Head of caudate nucleus (tissue), 42 donors: ENCODE measurements at regions not wholly inside any gene's neighbourhood (a gene's known extent, or its start where the extent isn't known, plus 50 kb on each side); places are given as distances from the start of the nearest gene placed in this dataset.
A peak's percentile ranks its signal among the peaks of the same experiment; 100 is the strongest.

ENCODE experiments used
- DNase-seq, 42 donors: peaks; one replicate each; pipeline versions ENCODE4 v3.0.0 to v3.0.0-alpha.2; 2020 to 2021; ENCODE audit warnings: mixed read lengths in 7 of 42
- intact Hi-C: fragments of 100-400 bp; cut with DNase I; formaldehyde crosslinking; loops from one replicate; pipeline ENCODE4 v1.15.0; 2022

- intact Hi-C loops, result no loop called here
- peak in 16 of 42 donors; percentile 22 to 57 (median 40) for DNase-seq
Observed at GRCh38 chr11:120034881-120035630, 102.9 kb downstream of the TRIM29 start.

GRCh38 chr11:120034176-120034875 is 103.6 kb downstream of the TRIM29 start:
- intact Hi-C loops, result no loop called here
- DNase-seq, result peak in 5 of 42 donors; percentile 4 to 38 (median 22)

GRCh38 chr11:120032766-120033390 is 105.0 kb downstream of the TRIM29 start:
- intact Hi-C loops, result no loop called here
- peak in 7 of 42 donors; percentile 17 to 42 (median 38) for DNase-seq

GRCh38 chr11:120031612-120032600 is 106.0 kb downstream of the TRIM29 start:
- intact Hi-C loops, result no loop called here
- peak in 39 of 42 donors; percentile 32 to 83 (median 66) for DNase-seq

GRCh38 chr11:120031156-120031555 is 106.8 kb downstream of the TRIM29 start:
- intact Hi-C loops, result no loop called here
- peak in 5 of 42 donors; percentile 2 to 38 (median 19) for DNase-seq

- intact Hi-C loops, result no loop called here
- peak in 5 of 42 donors; percentile 4 to 30 (median 9) for DNase-seq
Observed at GRCh38 chr11:120030411-120030810, 107.5 kb downstream of the TRIM29 start.

GRCh38 chr11:120029321-120029720 is 108.6 kb downstream of the TRIM29 start:
- intact Hi-C loops, result no loop called here
- DNase-seq, result peak in 4 of 42 donors; percentile 7 to 29 (median 12)

- intact Hi-C loops, result no loop called here
- peak in 2 of 42 donors; percentile 16 to 32 for DNase-seq
Observed at GRCh38 chr11:120028897-120029258, 109.0 kb downstream of the TRIM29 start.

- intact Hi-C loops, result no loop called here
Observed at GRCh38 chr11:120028181-120028896, 109.6 kb downstream of the TRIM29 start.

GRCh38 chr11:120027546-120028180 is 110.2 kb downstream of the TRIM29 start:
- intact Hi-C loops, result no loop called here
- peak in 3 of 42 donors; percentile 17 to 32 (median 31) for DNase-seq

More at GRCh38 chr11:120028181-120028896, 109.6 kb downstream of the TRIM29 start:
- peak in 16 of 42 donors; percentile 26 to 78 (median 44) for DNase-seq

GRCh38 chr11:120025606-120026335 is 112.1 kb downstream of the TRIM29 start:
- intact Hi-C loops, result no loop called here
- peak in 3 of 42 donors; percentile 19 to 33 (median 27) for DNase-seq

GRCh38 chr11:120024586-120024985 is 113.3 kb downstream of the TRIM29 start:
- peak in 2 of 42 donors; percentile 20 to 29 for DNase-seq

GRCh38 chr11:120024046-120024445 is 113.9 kb downstream of the TRIM29 start:
- intact Hi-C loops, result no loop called here
- DNase-seq, result peak in 3 of 42 donors; percentile 7 to 32 (median 17)

More at GRCh38 chr11:120024586-120024985, 113.3 kb downstream of the TRIM29 start:
- intact Hi-C loops, result no loop called here

- peak in 2 of 42 donors; percentile 1 to 13 for DNase-seq
- intact Hi-C loops, result no loop called here
Observed at GRCh38 chr11:120023551-120023950, 114.4 kb downstream of the TRIM29 start.

GRCh38 chr11:120023120-120023519 is 114.8 kb downstream of the TRIM29 start:
- intact Hi-C loops, result no loop called here
- DNase-seq, result peak in 1 of 42 donors; percentile 5

- intact Hi-C loops, result no loop called here
- DNase-seq, result no peak
Observed at GRCh38 chr11:120022617-120023016, 115.3 kb downstream of the TRIM29 start.

GRCh38 chr11:120021978-120022377 is 115.9 kb downstream of the TRIM29 start:
- DNase-seq, result no peak
- intact Hi-C loops, result no loop called here
